Activated CD4-positive, alpha-beta memory T cell treated with anti-CD3 and anti-CD28 coated beads for 36 hours (primary cell): ENCODE measurements at regions not wholly inside any gene's neighbourhood (a gene's known extent, or its start where the extent isn't known, plus 50 kb on each side); places are given as distances from the start of the nearest gene placed in this dataset.
"Not testable (repeated sequence)": the region's sequence is repeated elsewhere in the genome, so short reads cannot be mapped to it uniquely, and the experiment has no call there.

Experiments
- CTCF ChIA-PET: fragments of 350-600 bp; sonication (Branson Sonifier 250); formaldehyde crosslinking; loops from one replicate; lab custom pipeline; 2021; ENCODE audit warnings: antibody characterized with exemption, inconsistent platforms; lab: Charles Lee
- POLR2A ChIA-PET: fragments of 350-600 bp; sonication (Branson Sonifier 250); formaldehyde crosslinking; loops from one replicate; lab custom pipeline; 2021; ENCODE audit warnings: antibody characterized with exemption; lab: Charles Lee
- DNase-seq: peaks from one replicate; pipeline ENCODE4 v3.0.0-alpha.2; 2020
- H3K27ac Mint-ChIP-seq: one replicate; pipeline ENCODE4 v1.8.0; 2021; ENCODE audit warnings: mixed read lengths
- H3K27me3 Mint-ChIP-seq: one replicate; pipeline ENCODE4 v1.8.0; 2021; ENCODE audit warnings: mixed read lengths
- H3K36me3 Mint-ChIP-seq: one replicate; pipeline ENCODE4 v1.8.0; 2021; ENCODE audit warnings: mixed read lengths
- H3K4me1 Mint-ChIP-seq: one replicate; pipeline ENCODE4 v1.8.0; 2021; ENCODE audit warnings: low read depth, mixed read lengths
- H3K4me3 Mint-ChIP-seq: one replicate; pipeline ENCODE4 v1.8.0; 2021; ENCODE audit warnings: mild to moderate bottlenecking, mixed read lengths
- H3K9me3 Mint-ChIP-seq: one replicate; pipeline ENCODE4 v1.8.0; 2021; ENCODE audit warnings: mixed read lengths
- intact Hi-C: fragments of 100-400 bp; cut with micrococcal nuclease; formaldehyde crosslinking; loops from one replicate; pipeline ENCODE4 v1.15.1; 2023

- not testable (repeated sequence) for DNase-seq
Observed at GRCh38 chr20:25855451-25856156, 159.0 kb upstream of the ZNF337 start.

GRCh38 chr20:25854666-25855065 is 158.0 kb upstream of the ZNF337 start:
- POLR2A ChIA-PET, intact Hi-C loops, H3K36me3 Mint-ChIP-seq, H3K27ac Mint-ChIP-seq, DNase-seq, H3K9me3 Mint-ChIP-seq, CTCF ChIA-PET: not testable (repeated sequence)
- peaks cover 20% of the 10 kb centered on the region for H3K4me1 Mint-ChIP-seq
- H3K4me3 Mint-ChIP-seq = peak overlapping the region; percentile 82
- H3K27me3 Mint-ChIP-seq = peaks cover 52% of the 10 kb centered on the region

More at GRCh38 chr20:25855451-25856156, 159.0 kb upstream of the ZNF337 start:
- CTCF ChIA-PET, H3K9me3 Mint-ChIP-seq, H3K36me3 Mint-ChIP-seq, intact Hi-C loops, POLR2A ChIA-PET, H3K4me3 Mint-ChIP-seq, H3K27ac Mint-ChIP-seq: not testable (repeated sequence)
- peaks cover 24% of the 10 kb centered on the region for H3K4me1 Mint-ChIP-seq
- H3K27me3 Mint-ChIP-seq = peaks cover 62% of the 10 kb centered on the region

GRCh38 chr20:25853718-25854388 is 157.2 kb upstream of the ZNF337 start:
- intact Hi-C loops = not testable (repeated sequence)

GRCh38 chr20:25852968-25853717 is 156.5 kb upstream of the ZNF337 start:
- CTCF ChIA-PET = not testable (repeated sequence)

More at GRCh38 chr20:25853718-25854388, 157.2 kb upstream of the ZNF337 start:
- H3K9me3 Mint-ChIP-seq, H3K36me3 Mint-ChIP-seq, CTCF ChIA-PET, POLR2A ChIA-PET: not testable (repeated sequence)
- Mint-ChIP-seq H3K27ac (peak overlapping the region; percentile 45), H3K4me1 (peaks cover 16% of the 10 kb centered on the region), H3K4me3 (peak overlapping the region; percentile 82), H3K27me3 (peaks cover 44% of the 10 kb centered on the region)
- peak; percentile 88 for DNase-seq

GRCh38 chr20:25850133-25850532 is 153.5 kb upstream of the ZNF337 start:
- Mint-ChIP-seq H3K4me1 (peaks cover 14% of the 10 kb centered on the region), H3K27me3 (peaks cover 16% of the 10 kb centered on the region)
- intact Hi-C loops, CTCF ChIA-PET, H3K4me3 Mint-ChIP-seq, H3K27ac Mint-ChIP-seq, H3K36me3 Mint-ChIP-seq, DNase-seq, H3K9me3 Mint-ChIP-seq, POLR2A ChIA-PET: not testable (repeated sequence)

More at GRCh38 chr20:25852968-25853717, 156.5 kb upstream of the ZNF337 start:
- intact Hi-C loops, POLR2A ChIA-PET, H3K27ac Mint-ChIP-seq, H3K36me3 Mint-ChIP-seq, H3K9me3 Mint-ChIP-seq: not testable (repeated sequence)
- peak; percentile 20 for DNase-seq
- Mint-ChIP-seq H3K27me3 (peaks cover 40% of the 10 kb centered on the region), H3K4me3 (peak overlapping the region; percentile 82), H3K4me1 (peaks cover 14% of the 10 kb centered on the region)

GRCh38 chr20:25848222-25848621 is 151.6 kb upstream of the ZNF337 start:
- Mint-ChIP-seq H3K4me1 (peaks cover 5% of the 10 kb centered on the region), H3K27ac (no peak overlapping the region), H3K4me3 (no peak overlapping the region), H3K36me3 (no peaks in the 10 kb centered on the region), H3K9me3 (no peaks in the 10 kb centered on the region), H3K27me3 (peaks cover 3% of the 10 kb centered on the region)
- ChIA-PET CTCF (no interaction called here), POLR2A (no interaction called here)
- intact Hi-C loops = no loop called here
- no peak for DNase-seq

GRCh38 chr20:25844640-25845039 is 148.0 kb upstream of the ZNF337 start:
- H3K36me3 Mint-ChIP-seq, H3K27me3 Mint-ChIP-seq, CTCF ChIA-PET, intact Hi-C loops, DNase-seq, H3K27ac Mint-ChIP-seq, H3K4me1 Mint-ChIP-seq, POLR2A ChIA-PET, H3K9me3 Mint-ChIP-seq, H3K4me3 Mint-ChIP-seq: not testable (repeated sequence)

GRCh38 chr20:25813511-25813910 is 116.9 kb upstream of the ZNF337 start:
- POLR2A ChIA-PET, H3K27ac Mint-ChIP-seq, H3K9me3 Mint-ChIP-seq, CTCF ChIA-PET, H3K27me3 Mint-ChIP-seq, H3K4me1 Mint-ChIP-seq, DNase-seq, H3K4me3 Mint-ChIP-seq, H3K36me3 Mint-ChIP-seq, intact Hi-C loops: not testable (repeated sequence)

- H3K9me3 Mint-ChIP-seq, H3K36me3 Mint-ChIP-seq, POLR2A ChIA-PET, H3K27ac Mint-ChIP-seq, DNase-seq, H3K4me3 Mint-ChIP-seq, intact Hi-C loops, H3K27me3 Mint-ChIP-seq, H3K4me1 Mint-ChIP-seq, CTCF ChIA-PET: not testable (repeated sequence)
Observed at GRCh38 chr20:25798174-25798993, 101.7 kb upstream of the ZNF337 start.

GRCh38 chr20:25797062-25797461 is 100.4 kb upstream of the ZNF337 start:
- H3K9me3 Mint-ChIP-seq, H3K36me3 Mint-ChIP-seq, DNase-seq, H3K4me1 Mint-ChIP-seq, H3K27ac Mint-ChIP-seq, POLR2A ChIA-PET, intact Hi-C loops, H3K27me3 Mint-ChIP-seq, CTCF ChIA-PET, H3K4me3 Mint-ChIP-seq: not testable (repeated sequence)

- not testable (repeated sequence) for H3K27ac Mint-ChIP-seq
Observed at GRCh38 chr20:25777241-25777640, 80.6 kb upstream of the ZNF337 start.

GRCh38 chr20:25774711-25775110 is 78.1 kb upstream of the ZNF337 start:
- H3K36me3 Mint-ChIP-seq = not testable (repeated sequence)

More at GRCh38 chr20:25777241-25777640, 80.6 kb upstream of the ZNF337 start:
- intact Hi-C loops, H3K4me1 Mint-ChIP-seq, H3K9me3 Mint-ChIP-seq, H3K36me3 Mint-ChIP-seq, POLR2A ChIA-PET, DNase-seq, H3K4me3 Mint-ChIP-seq, H3K27me3 Mint-ChIP-seq, CTCF ChIA-PET: not testable (repeated sequence)

More at GRCh38 chr20:25774711-25775110, 78.1 kb upstream of the ZNF337 start:
- H3K4me3 Mint-ChIP-seq, H3K27me3 Mint-ChIP-seq, POLR2A ChIA-PET, DNase-seq, H3K27ac Mint-ChIP-seq, H3K9me3 Mint-ChIP-seq, H3K4me1 Mint-ChIP-seq, intact Hi-C loops, CTCF ChIA-PET: not testable (repeated sequence)
